Epithelial cell of proximal tubule (primary cell): ENCODE measurements at regions not wholly inside any gene's neighbourhood (a gene's known extent, or its start where the extent isn't known, plus 50 kb on each side); places are given as distances from the start of the nearest gene placed in this dataset.

Experiments
- DNase-seq: peaks from one replicate; pipeline ENCODE4 v3.0.0-alpha.2; 2011; ENCODE audit warnings: low read depth
- H3K4me3 ChIP-seq: 2 replicates; pipeline ENCODE4 v1.5.1; 2011; ENCODE audit warnings: low read depth, mild to moderate bottlenecking, low read length
- CTCF ChIP-seq: conservative IDR thresholded peaks from 2 replicates; pipeline ENCODE4 v1.5.1; 2012; ENCODE audit warnings: low read depth, mild to moderate bottlenecking, low read length

DNA sequence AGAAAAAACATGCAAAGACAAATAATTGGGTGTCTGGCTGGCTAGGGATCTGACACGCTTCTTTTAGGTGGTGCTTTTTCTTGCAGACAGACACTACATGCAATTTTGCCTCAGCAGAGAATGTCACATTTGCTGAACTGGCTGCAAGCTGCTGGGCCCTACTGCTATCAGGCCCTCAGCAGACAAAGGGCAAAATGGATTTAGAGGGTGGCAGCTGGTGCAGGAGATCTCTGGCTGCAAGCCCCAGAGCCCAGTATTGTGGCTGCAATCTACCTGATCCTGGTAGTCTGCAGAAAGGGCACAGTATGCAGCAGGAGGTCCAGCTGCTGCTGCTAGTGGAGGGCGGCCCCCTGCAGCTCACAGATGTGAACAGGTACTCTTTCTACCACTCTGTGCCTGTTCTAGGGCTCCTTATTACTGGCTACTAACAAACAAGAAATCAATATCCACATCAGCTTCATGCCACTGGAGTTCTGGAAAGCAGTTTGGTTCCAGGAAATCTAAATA, 796.7 kb upstream of the CELF4 start:
- TF ChIP-seq CTCF = no peak
- DNase-seq = no peak
- H3K4me3 ChIP-seq = no peak overlapping the region

DNA sequence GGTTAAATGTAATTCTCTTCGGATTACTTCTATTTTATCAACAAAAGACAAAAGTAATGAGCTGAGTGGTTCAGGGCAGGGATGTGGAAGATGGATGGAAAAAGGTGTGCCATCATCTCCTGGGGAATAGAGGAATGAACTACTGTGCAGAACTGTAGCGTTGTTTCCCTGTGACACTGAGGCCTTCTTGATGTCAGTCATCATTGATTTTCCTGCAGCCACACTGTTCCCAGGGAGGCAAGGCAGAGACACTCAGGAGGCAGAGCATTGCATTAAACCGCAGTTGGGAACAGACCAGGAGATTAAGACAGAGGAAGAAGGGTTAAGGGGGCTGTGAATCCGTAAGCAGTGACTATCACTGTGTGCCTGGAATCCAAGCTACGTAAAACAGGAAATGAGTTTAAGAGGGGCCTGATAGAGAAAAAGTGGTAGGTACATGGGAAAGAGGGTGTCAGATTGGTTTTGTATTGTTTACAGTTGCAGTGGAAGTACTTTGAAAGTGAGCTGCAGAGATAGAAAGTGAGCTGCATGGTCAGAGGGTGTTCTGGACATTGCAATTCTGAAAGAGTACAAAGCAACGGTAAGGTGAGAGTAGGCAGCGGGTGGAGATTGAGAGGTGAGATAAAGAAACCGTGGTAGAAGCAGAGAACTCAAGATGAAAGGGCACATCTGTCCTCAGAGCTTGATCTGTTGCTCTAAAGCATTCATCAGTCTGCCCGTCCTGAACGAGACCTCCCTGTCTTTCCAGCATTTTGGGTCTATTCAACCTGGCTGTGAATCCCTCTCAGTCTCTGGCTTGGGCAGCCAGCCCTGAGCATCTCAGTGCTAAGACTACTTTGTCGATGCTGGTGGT, 793.4 kb upstream of the CELF4 start:
- TF ChIP-seq CTCF = no peak
- no peak for DNase-seq
- no peak overlapping the region for H3K4me3 ChIP-seq

- DNase-seq = no peak
- no peak overlapping the region for H3K4me3 ChIP-seq
- no peak for TF ChIP-seq CTCF
Measured at GRCh38 chr18:38353149-38353548, 787.6 kb upstream of the CELF4 start.

GRCh38 chr18:38350141-38350540, 784.5 kb upstream of the CELF4 start:
- TF ChIP-seq CTCF = no peak
- no peak for DNase-seq
- no peak overlapping the region for H3K4me3 ChIP-seq

- no peak for TF ChIP-seq CTCF
- no peak for DNase-seq
- no peak overlapping the region for H3K4me3 ChIP-seq
Measured at GRCh38 chr18:38330573-38330972, 765.0 kb upstream of the CELF4 start.

DNA sequence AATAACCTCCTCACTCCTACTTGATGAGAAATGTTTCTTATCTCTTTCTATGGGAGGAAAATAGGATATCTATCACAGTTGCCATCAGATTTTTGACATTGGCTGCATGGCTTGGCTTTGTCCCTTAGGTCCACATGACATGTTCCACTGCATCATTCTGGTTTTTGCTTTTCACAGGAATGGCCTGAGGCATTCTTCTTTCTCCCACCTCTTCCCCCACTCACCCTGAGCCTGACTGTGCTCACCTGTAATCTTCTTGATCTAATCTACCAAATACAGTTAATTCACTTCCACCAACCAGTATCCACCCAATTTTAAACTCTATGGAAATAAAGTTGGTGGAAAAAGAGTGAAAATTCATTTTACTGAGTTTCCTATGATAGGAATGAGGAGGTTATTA, 763.5 kb upstream of the CELF4 start:
- DNase-seq = no peak
- no peak for TF ChIP-seq CTCF
- H3K4me3 ChIP-seq = no peak overlapping the region

DNA sequence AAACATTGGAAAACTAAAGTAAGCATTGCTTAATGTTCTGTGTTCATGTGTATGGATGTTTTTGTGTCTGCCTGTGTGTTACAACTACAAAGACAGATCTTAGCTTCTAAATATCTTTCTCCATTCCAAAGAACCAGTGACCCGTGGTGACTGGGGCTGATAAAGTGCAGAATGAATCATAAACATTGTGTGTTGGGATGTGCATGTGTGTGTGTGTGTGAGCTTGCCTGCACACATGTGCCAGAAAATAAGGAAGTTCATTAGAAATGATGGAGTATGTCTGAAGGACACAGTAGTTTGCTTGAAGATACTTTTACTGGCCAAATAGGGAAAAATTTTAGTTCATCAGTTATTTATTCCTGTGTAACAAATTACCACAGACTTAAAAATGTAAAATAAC, 756.6 kb upstream of the CELF4 start:
- DNase-seq = no peak
- H3K4me3 ChIP-seq = no peak overlapping the region
- TF ChIP-seq CTCF = no peak
